Type B pancreatic cell (in vitro differentiated cells): ENCODE measurements at regions not wholly inside any gene's neighbourhood (a gene's known extent, or its start where the extent isn't known, plus 50 kb on each side); places are given as distances from the start of the nearest gene placed in this dataset.
"Not testable (repeated sequence)": the region's sequence is repeated elsewhere in the genome, so short reads cannot be mapped to it uniquely, and the experiment has no call there.

Experiments used
- DNase-seq: peaks from one replicate; pipeline ENCODE4 v3.0.0; 2021; ENCODE audit warnings: mixed read lengths; ENCODE audit not compliant: unreplicated experiment; ENCODE audit errors: extremely low spot score
- H3K27ac Mint-ChIP-seq: 2 replicates; pipeline ENCODE4 v1.8.0; 2021; ENCODE audit warnings: mild to moderate bottlenecking, mixed read lengths
- H3K27me3 Mint-ChIP-seq: 2 replicates; pipeline ENCODE4 v1.8.0; 2021; ENCODE audit warnings: mixed read lengths
- H3K36me3 Mint-ChIP-seq: 2 replicates; pipeline ENCODE4 v1.8.0; 2021; ENCODE audit warnings: mixed read lengths
- H3K4me1 Mint-ChIP-seq: one replicate; pipeline ENCODE4 v1.8.0; 2021; ENCODE audit warnings: mixed read lengths; ENCODE audit not compliant: unreplicated experiment
- H3K4me3 Mint-ChIP-seq: 2 replicates; pipeline ENCODE4 v1.8.0; 2021; ENCODE audit warnings: mild to moderate bottlenecking, mixed read lengths
- H3K9me3 Mint-ChIP-seq: 2 replicates; pipeline ENCODE4 v1.8.0; 2021; ENCODE audit warnings: mixed read lengths
- TF ChIP-seq, protein P1 (sequence below): fragments of 200-600 bp; sonication (generic); conservative IDR thresholded peaks from 2 replicates; pipeline ENCODE4 v1.5.0; 2021; ENCODE audit warnings: antibody characterized with exemption, mild to moderate bottlenecking

DNA sequence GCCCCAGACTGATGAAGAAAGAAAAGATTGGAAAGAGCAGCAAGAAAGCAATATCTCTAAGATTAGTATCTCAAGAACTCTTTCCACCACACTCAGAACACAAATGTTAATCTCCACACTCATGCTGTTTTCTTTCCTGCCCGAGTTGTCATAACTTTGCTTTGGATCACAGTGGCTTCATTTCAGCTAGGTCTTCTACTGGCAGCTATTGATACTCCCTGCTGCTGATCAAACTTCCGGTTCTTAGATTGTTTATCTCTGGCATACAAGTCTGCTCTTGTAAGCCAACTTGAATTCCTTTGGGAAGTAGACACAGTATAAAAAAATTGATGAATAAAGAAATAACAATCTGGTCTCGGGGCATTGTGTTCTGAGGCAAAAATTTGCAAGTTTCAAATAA, 77.7 kb upstream of the SPEF2 start:
- Mint-ChIP-seq H3K27me3 (no peaks in the 10 kb centered on the region), H3K27ac (no peak overlapping the region), H3K4me3 (no peak overlapping the region), H3K36me3 (no peaks in the 10 kb centered on the region), H3K4me1 (no peaks in the 10 kb centered on the region), H3K9me3 (no peaks in the 10 kb centered on the region)
- TF ChIP-seq, protein P1, sequence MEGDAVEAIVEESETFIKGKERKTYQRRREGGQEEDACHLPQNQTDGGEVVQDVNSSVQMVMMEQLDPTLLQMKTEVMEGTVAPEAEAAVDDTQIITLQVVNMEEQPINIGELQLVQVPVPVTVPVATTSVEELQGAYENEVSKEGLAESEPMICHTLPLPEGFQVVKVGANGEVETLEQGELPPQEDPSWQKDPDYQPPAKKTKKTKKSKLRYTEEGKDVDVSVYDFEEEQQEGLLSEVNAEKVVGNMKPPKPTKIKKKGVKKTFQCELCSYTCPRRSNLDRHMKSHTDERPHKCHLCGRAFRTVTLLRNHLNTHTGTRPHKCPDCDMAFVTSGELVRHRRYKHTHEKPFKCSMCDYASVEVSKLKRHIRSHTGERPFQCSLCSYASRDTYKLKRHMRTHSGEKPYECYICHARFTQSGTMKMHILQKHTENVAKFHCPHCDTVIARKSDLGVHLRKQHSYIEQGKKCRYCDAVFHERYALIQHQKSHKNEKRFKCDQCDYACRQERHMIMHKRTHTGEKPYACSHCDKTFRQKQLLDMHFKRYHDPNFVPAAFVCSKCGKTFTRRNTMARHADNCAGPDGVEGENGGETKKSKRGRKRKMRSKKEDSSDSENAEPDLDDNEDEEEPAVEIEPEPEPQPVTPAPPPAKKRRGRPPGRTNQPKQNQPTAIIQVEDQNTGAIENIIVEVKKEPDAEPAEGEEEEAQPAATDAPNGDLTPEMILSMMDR: no peak
- DNase-seq: no peak

DNA sequence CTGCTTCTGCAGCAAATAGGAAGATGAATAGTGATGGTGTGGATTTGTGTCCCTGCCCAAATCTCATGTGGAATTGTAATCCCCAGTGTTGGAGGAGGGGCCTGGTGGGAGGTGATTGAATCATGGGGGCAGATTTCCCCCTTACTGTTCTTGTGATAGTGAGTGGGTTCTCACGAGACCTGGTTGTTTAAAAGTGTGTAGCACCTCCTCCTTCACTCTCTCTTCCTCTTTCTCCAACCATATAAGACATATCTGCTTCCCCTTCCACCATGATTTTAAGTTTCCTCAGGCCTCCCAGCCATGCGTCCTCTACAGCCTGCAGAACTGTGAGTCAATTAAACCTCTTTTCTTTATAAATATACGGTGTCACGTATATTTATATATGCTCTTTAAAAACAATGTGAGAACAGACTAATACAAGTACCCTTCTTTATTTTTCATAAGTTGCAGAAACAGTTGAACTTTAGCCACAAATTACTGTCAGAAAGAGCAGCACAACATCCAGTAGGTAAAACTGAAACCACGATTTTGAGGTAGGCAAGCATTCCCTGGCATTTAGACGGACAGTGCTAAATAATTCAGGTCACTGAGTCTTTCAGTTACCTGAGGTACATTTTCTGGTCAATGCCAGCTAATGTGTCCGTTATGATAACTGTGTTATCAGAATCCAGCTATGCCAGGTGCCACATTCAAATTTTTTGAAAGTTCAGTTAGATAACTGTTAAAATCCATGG, 79.3 kb upstream of the SPEF2 start:
- Mint-ChIP-seq H3K36me3 (no peaks in the 10 kb centered on the region), H3K27ac (no peak overlapping the region), H3K9me3 (no peaks in the 10 kb centered on the region), H3K4me3 (no peak overlapping the region), H3K27me3 (no peaks in the 10 kb centered on the region), H3K4me1 (no peaks in the 10 kb centered on the region)
- TF ChIP-seq, protein P1: no peak
- no peak for DNase-seq

DNA sequence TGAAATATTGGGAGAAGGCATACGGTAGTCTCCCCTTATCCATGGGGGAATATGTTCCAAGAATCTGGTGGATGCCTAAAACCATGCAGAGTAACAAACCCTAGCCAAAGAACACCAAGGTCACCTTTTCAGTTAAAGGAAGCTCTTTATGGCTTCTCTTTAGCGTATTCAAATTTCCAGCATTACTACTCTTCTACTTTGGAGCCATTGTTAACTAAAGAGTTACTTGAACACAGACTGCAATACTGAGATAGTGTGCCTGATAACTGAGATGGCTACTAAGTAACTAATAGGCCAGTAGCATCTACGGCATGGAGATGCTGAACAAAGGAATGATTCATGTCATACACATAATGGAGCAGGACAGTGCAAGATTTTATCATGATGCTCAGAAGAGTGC, 84.5 kb upstream of the SPEF2 start:
- Mint-ChIP-seq H3K27ac (no peak overlapping the region), H3K4me1 (no peaks in the 10 kb centered on the region), H3K4me3 (no peak overlapping the region), H3K27me3 (no peaks in the 10 kb centered on the region), H3K9me3 (no peaks in the 10 kb centered on the region), H3K36me3 (no peaks in the 10 kb centered on the region)
- TF ChIP-seq, protein P1: no peak
- DNase-seq: no peak

DNA sequence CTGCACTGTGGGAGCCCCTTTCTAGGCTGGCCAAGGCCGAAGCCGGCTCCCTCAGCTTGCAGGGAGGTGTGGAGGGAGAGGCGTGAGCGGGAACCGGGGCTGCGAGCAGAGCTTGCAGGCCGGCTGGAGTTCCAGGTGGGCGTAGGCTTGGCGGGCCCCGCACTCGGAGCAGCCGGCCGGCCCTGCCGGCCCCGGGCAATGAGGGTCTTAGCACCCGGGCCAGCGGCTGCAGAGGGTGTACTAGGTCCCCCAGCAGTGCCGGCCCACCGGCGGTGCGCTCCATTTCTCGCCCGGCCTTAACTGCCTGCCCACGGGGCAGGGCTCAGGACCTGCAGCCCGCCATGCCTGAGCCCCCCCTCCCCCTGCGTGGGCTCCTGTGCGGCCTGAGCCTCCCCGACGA, 86.1 kb upstream of the SPEF2 start:
- H3K4me3 Mint-ChIP-seq: not testable (repeated sequence)

DNA sequence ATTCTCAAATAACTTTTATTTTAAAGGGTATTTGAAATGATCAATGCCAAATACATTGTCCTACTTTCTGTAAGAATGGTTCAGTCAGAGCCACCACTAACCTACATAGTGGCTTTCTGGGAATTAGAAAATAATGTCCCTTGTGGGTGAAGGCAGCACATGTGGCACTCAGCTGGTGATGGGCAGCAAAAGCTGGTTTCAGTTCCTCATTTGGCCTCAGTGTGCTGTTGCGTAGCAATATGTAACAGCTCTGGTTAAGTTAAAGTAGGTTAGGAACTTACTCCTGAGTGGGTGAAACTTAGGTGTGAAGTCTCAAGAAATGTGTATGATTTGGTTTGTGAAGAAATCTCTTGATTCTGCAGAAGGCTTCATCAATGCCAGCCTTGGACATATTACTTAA, 99.6 kb upstream of the SPEF2 start:
- Mint-ChIP-seq H3K4me3 (no peak overlapping the region), H3K27me3 (peaks cover 3% of the 10 kb centered on the region), H3K4me1 (no peaks in the 10 kb centered on the region), H3K9me3 (no peaks in the 10 kb centered on the region), H3K27ac (no peak overlapping the region), H3K36me3 (no peaks in the 10 kb centered on the region)
- TF ChIP-seq, protein P1: no peak
- DNase-seq: no peak

More for the DNA sequence above, 86.1 kb upstream of the SPEF2 start:
- not testable (repeated sequence) for H3K36me3 Mint-ChIP-seq, H3K27ac Mint-ChIP-seq, H3K9me3 Mint-ChIP-seq, DNase-seq, H3K27me3 Mint-ChIP-seq, H3K4me1 Mint-ChIP-seq

DNA sequence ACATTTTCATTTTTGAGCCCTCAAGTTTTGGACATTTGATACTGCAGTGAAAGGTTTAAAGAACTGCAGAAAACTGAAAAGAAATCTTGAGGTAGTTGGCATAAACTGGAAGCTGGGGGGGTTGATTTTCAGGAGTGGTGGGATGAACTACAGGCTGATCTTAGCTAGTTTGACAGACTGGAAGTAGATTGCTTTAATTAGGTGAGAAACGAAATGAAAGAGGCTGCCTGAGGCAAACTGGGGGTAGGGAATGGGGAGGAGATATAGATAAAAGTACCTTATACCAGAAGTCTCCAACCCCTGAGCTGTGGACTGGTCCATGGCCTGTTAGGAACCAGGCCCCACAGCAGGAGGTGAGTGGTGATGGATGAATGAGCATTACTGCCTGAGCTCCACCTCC, 101.4 kb upstream of the SPEF2 start:
- Mint-ChIP-seq H3K27me3 (no peaks in the 10 kb centered on the region), H3K36me3 (no peaks in the 10 kb centered on the region), H3K27ac (no peak overlapping the region), H3K4me1 (no peaks in the 10 kb centered on the region), H3K4me3 (no peak overlapping the region), H3K9me3 (no peaks in the 10 kb centered on the region)
- TF ChIP-seq, protein P1: no peak
- no peak for DNase-seq
